HG03280 (cell line): ENCODE measurements at regions not wholly inside any gene's neighbourhood (a gene's known extent, or its start where the extent isn't known, plus 50 kb on each side); places are given as distances from the start of the nearest gene placed in this dataset.

Experiments
- ATAC-seq: cut with Tn5 transposase; IDR thresholded peaks from one replicate; pipeline ENCODE4 v1.9.1; 2021; ENCODE audit warnings: mild to moderate bottlenecking, moderate library complexity; ENCODE audit not compliant: unreplicated experiment

GRCh38 chr6:140932909-140933308, 1199.8 kb upstream of the GJE1 start:
- no peak for ATAC-seq

GRCh38 chr6:140931581-140931980, 1201.1 kb upstream of the GJE1 start:
- ATAC-seq, result no peak

- ATAC-seq, result no peak
These were observed 1203.6 kb upstream of the GJE1 start for GRCh38 chr6:140929121-140929520.

DNA sequence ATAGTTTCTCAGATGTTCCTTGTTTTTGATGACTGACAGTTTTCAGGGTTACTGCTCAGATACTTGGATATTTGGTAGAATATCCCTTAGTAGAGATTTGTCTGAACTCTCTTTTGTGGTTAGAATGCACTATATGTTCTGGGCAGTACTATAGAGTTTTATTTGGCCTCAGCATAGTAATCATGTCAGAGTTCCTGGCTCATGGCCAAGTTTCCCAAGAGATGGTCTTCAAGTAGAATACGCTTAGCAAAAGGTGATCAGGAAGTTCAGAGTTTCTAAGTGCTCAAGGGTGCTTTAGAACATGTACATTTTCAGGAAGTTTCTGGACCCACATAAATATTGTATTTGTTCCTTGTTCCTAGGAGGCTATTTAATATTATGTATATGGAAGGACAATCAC, 1209.7 kb upstream of the GJE1 start:
- no peak for ATAC-seq

GRCh38 chr6:140921366-140922226, 1211.1 kb upstream of the GJE1 start:
- no peak for ATAC-seq

DNA sequence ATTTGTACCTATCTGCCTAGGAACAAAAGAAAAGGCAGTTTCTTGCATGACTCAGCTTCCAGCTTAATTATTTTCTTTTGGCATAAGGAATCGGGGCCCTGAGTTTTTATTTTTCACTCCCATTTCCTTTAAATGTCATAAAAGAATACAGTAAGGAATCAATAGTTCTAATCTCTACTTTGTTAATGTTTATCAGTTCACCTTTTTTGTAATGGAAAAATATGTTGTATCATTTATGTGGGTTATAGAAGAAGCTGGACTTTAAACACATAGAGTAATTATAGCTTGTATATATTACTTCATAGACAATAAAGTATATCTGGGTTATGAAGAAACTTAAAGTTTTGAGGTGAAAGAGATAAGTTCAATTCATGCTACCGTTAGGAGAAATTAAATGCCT, 1214.8 kb upstream of the GJE1 start:
- ATAC-seq, result no peak

- no peak for ATAC-seq
These were observed 1217.2 kb upstream of the GJE1 start for GRCh38 chr6:140915551-140915950.

DNA sequence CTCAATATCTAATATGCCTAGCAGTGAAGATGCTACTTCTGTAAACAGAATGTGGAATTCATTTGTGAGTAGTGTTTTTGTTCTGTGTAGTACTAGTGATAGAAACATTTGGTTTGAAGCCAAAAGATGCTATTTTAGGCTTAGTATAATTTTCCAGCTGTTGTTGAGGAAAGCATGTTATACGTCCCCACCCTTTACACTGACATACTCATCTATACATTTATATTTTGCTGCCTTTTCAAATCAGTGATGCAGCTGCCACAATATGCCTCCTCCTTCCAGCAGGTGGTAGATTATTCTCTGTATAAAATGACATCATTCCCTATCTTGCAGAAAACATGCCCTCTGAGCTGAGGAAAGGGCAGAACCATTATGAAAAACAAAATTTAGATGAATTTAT, 1217.6 kb upstream of the GJE1 start:
- no peak for ATAC-seq

- no peak for ATAC-seq
These were observed 1220.0 kb upstream of the GJE1 start for GRCh38 chr6:140912686-140913085.

DNA sequence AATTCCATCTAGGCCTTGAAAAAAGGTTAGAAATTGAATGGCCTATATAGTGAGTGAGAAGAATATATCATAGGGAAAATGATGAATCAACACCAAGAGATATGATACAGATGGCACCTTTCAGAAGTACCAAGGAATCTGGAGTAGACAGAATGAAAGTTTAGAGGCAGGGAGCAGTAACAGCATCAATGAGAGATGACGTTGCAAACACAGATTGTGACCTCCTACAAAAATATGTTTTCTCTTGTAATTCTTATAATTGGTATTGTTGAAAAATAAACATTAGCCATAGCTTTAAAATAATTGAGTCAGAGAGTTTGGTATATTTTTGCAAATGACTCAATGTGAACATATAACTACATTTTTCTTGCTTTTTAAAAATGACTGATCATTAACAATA, 1223.1 kb upstream of the GJE1 start:
- ATAC-seq, result no peak

- no peak for ATAC-seq
These were observed 1223.6 kb upstream of the GJE1 start for GRCh38 chr6:140909156-140909555.

- no peak for ATAC-seq
These were observed 1224.2 kb upstream of the GJE1 start for GRCh38 chr6:140908505-140908904.

DNA sequence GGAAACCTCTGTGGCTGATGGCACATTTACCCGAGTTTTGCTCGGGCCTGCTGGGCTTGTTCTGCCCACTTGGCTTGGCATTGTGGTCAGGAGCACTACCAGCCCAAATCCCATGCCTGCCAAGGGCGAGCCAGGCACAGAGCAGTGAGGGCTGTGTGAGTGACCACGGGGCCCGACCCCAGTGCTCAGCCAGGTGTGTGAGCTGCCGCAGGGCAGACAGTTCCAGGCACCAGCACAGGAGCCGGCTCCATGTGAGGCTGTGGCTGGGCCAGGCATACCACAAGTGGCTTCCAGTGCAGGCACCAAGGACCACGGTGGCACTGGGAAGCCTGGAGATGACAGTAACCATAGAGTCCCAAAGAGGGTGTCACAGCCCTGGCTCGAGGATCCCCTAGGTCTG, 1225.5 kb upstream of the GJE1 start:
- no peak for ATAC-seq

GRCh38 chr6:140905724-140906123, 1227.0 kb upstream of the GJE1 start:
- ATAC-seq, result no peak

DNA sequence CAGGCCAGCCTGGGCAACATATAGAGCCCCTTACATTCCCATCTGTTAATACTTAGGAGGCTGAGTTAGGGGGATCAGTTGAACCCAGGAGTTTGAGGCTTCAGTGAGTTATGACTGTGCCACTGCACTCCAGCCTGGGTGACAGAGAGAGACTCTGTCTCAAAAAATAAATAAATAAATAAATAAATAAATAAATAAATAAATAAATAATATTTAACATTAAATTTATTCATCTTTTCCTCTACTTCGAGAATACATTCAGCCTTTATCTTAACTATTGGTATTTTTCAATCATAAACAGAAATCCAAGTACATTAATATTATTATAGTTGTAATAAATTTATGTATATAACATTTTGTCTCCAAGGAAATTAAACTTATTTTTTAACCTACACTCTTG, 1227.7 kb upstream of the GJE1 start:
- no peak for ATAC-seq

GRCh38 chr6:140897804-140898573, 1234.7 kb upstream of the GJE1 start:
- no peak for ATAC-seq

- ATAC-seq, result no peak
These were observed 1235.4 kb upstream of the GJE1 start for GRCh38 chr6:140897349-140897748.

DNA sequence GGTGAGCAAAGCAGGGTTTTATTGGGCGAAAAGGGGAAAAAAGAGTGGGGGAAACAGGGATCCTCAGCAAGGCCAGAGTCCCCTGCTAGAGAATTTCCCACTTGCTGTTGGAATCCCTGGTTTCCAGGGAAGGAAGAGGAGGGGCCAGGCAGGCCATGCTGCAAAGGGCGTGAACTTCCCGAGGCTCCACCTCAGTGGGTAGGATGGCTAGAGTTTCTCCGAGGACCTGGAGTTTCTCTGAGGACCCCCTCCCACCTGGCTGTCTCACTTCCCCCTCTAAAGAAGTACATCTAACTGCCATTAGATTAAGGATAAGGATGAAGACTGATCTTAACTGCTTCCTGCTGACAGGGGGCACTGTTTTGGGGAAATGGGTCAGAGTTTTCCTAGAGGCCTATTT, 1239.3 kb upstream of the GJE1 start:
- ATAC-seq, result no peak

DNA sequence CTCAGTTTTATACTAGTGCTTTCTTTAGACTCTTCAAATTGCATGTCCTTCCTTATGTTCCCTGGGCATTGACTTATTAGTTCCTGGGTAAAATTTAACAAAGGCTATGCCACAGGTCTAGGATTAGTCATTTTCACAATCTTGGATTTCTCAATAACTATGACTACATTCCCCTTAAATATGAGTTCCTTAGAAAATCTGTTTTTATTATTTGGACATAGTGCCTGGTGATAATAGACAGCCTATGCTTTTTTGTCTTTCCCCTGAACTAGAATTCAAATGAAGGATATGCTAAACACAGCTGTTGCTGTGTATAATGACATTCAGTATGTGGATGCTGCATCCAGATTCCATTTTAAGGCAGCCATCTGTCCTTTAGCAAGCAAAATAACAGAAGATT, 1252.8 kb upstream of the GJE1 start:
- no peak for ATAC-seq

GRCh38 chr6:140874066-140874465, 1258.7 kb upstream of the GJE1 start:
- ATAC-seq, result no peak

DNA sequence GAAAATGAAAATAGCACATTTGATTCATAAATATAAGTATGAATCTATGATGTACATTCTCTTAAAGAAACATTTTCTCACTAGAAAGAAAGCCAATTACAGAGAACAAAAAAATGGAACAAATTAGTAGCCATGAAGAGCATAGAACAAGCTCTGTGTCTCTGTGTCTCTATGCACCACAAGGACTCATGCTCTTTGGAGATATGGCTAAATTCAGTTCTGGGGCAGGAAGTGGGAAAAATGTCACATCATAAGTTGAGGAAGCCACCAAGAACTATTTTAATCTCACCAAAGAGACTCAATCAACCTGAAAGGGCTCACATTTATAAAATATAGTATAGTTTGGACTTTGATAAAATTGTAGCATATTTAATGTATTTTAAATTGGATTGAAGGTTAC, 1259.8 kb upstream of the GJE1 start:
- no peak for ATAC-seq

GRCh38 chr6:140871911-140872310, 1260.8 kb upstream of the GJE1 start:
- no peak for ATAC-seq
